ENCODE measurements at regions not wholly inside any gene's neighbourhood (a gene's known extent, or its start where the extent isn't known, plus 50 kb on each side); places are given as distances from the start of the nearest gene placed in this dataset.

- DNase-seq (ENCODE audit: low spot score in 2 of 2): no peak
- no peak for TF ChIP-seq POLR2A (IDR thresholded peaks at IDR 0.05)
- TF ChIP-seq CTCF (IDR thresholded peaks at IDR 0.05): no peak
- no peak for TF ChIP-seq POLR2AphosphoS5 (IDR thresholded peaks at IDR 0.05)
- H3K4me3 ChIP-seq: no peak overlapping the region
- H3K27me3 ChIP-seq: no peaks in the 10 kb centered on the region
- no peaks in the 10 kb centered on the region for H3K4me1 ChIP-seq
- H3K36me3 ChIP-seq: no peaks in the 10 kb centered on the region
- H3K9me3 ChIP-seq: no peaks in the 10 kb centered on the region
- no peak overlapping the region for H3K27ac ChIP-seq
- intact Hi-C loops (cut with DNase I; ENCODE audit: low total_unique reads): no loop called here
Measured at GRCh38 chr15:93719921-93720351, 511.4 kb upstream of the MCTP2 start.

- no peak for DNase-seq (ENCODE audit: low spot score in 2 of 2)
- H3K9me3 ChIP-seq: no peaks in the 10 kb centered on the region
- intact Hi-C loops (cut with DNase I; ENCODE audit: low total_unique reads): no loop called here
- H3K27me3 ChIP-seq: no peaks in the 10 kb centered on the region
- H3K4me1 ChIP-seq: no peaks in the 10 kb centered on the region
- no peaks in the 10 kb centered on the region for H3K36me3 ChIP-seq
- TF ChIP-seq CTCF (IDR thresholded peaks at IDR 0.05): no peak
- TF ChIP-seq POLR2A (IDR thresholded peaks at IDR 0.05): no peak
- no peak for TF ChIP-seq POLR2AphosphoS5 (IDR thresholded peaks at IDR 0.05)
- no peak overlapping the region for H3K27ac ChIP-seq
- no peak overlapping the region for H3K4me3 ChIP-seq
Measured at GRCh38 chr15:93716615-93717231, 514.6 kb upstream of the MCTP2 start.

GRCh38 chr15:93709708-93710107, 521.7 kb upstream of the MCTP2 start:
- H3K4me1 ChIP-seq: no peaks in the 10 kb centered on the region
- H3K4me3 ChIP-seq: no peak overlapping the region
- no peak for TF ChIP-seq CTCF (IDR thresholded peaks at IDR 0.05)
- TF ChIP-seq POLR2A (IDR thresholded peaks at IDR 0.05): no peak
- TF ChIP-seq POLR2AphosphoS5 (IDR thresholded peaks at IDR 0.05): no peak
- no peaks in the 10 kb centered on the region for H3K27me3 ChIP-seq
- no peaks in the 10 kb centered on the region for H3K36me3 ChIP-seq
- H3K27ac ChIP-seq: no peak overlapping the region
- no peaks in the 10 kb centered on the region for H3K9me3 ChIP-seq
- DNase-seq (ENCODE audit: low spot score in 2 of 2): no peak
- intact Hi-C loops (cut with DNase I; ENCODE audit: low total_unique reads): no loop called here

GRCh38 chr15:93708724-93709445, 522.5 kb upstream of the MCTP2 start:
- H3K27ac ChIP-seq: no peak overlapping the region
- no peaks in the 10 kb centered on the region for H3K9me3 ChIP-seq
- no peaks in the 10 kb centered on the region for H3K27me3 ChIP-seq
- intact Hi-C loops (cut with DNase I; ENCODE audit: low total_unique reads): no loop called here
- DNase-seq (ENCODE audit: low spot score in 2 of 2): no peak
- no peaks in the 10 kb centered on the region for H3K4me1 ChIP-seq
- H3K36me3 ChIP-seq: no peaks in the 10 kb centered on the region
- no peak for TF ChIP-seq CTCF (IDR thresholded peaks at IDR 0.05)
- no peak for TF ChIP-seq POLR2AphosphoS5 (IDR thresholded peaks at IDR 0.05)
- no peak for TF ChIP-seq POLR2A (IDR thresholded peaks at IDR 0.05)
- H3K4me3 ChIP-seq: no peak overlapping the region

GRCh38 chr15:93707751-93708150, 523.6 kb upstream of the MCTP2 start:
- Histone ChIP-seq H3K27ac (no peak overlapping the region), H3K9me3 (no peaks in the 10 kb centered on the region), H3K4me1 (no peaks in the 10 kb centered on the region), H3K27me3 (no peaks in the 10 kb centered on the region), H3K4me3 (no peak overlapping the region), H3K36me3 (no peaks in the 10 kb centered on the region)
- TF ChIP-seq POLR2A (IDR thresholded peaks at IDR 0.05) (no peak), POLR2AphosphoS5 (IDR thresholded peaks at IDR 0.05) (no peak), CTCF (IDR thresholded peaks at IDR 0.05) (no peak)
- intact Hi-C loops (cut with DNase I; ENCODE audit: low total_unique reads): no loop called here
- no peak for DNase-seq (ENCODE audit: low spot score in 2 of 2)
